ENCODE measurements at regions not wholly inside any gene's neighbourhood (a gene's known extent, or its start where the extent isn't known, plus 50 kb on each side); places are given as distances from the start of the nearest gene placed in this dataset.
"Not testable (repeated sequence)": the region's sequence is repeated elsewhere in the genome, so short reads cannot be mapped to it uniquely, and the experiment has no call there.

DNA sequence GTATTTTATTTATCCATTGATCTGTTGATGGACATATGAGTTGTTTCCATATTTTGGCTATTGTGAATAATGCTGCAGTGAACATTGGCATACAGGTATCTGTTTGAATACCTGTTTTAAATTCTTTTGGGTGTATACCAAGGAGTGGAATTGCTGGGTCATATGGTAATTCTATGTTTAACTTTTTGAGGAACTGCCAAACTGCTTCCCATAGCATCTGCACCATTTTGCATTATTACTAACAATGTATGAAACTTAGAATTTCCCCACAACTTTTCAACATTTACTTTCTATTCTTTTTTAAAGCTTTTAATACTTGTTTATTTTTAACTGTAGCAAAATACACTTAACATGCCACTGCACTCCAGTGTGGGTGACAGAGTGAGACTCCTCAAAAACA lies 57.0 kb upstream of the MSN start:
- DNase-seq = no peak

DNA sequence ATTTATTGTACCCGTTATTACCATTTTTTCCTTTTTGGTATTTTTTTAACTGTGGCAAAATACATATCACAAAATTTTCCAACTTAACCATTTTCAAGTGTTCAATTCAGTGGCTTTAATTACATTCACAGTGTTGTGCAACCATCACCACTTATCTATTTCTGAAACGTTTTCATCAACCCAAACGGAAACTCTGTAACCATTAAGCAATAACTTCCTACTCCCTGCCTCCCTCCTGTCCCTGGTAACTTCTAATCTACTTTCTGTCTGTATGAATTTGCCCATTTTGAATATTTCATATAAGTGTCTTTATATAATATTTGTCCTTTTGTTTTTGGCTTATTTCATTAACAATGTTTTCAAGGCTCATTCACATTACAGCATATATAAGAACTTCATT lies 57.4 kb upstream of the MSN start:
- DNase-seq = no peak

DNA sequence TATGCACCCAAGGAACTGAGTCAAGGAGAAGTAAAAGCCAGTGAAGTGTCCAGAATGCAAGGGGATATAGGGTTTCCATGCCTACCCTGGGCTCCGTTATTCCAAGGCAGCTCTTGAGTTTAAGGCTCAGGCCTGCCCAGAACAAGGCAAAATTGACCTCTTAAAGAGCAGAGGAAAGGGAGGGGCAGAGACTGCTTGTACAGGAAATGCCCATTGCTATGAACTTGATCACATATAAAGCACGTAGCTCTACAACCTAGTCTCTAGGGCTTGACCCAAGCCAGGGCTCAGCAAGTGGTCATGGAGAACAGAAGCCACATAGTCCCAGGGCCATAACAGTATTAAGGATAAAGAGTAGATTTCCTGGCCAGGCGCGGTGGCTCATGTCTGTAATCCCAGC lies 58.2 kb upstream of the MSN start:
- no peak for DNase-seq

DNA sequence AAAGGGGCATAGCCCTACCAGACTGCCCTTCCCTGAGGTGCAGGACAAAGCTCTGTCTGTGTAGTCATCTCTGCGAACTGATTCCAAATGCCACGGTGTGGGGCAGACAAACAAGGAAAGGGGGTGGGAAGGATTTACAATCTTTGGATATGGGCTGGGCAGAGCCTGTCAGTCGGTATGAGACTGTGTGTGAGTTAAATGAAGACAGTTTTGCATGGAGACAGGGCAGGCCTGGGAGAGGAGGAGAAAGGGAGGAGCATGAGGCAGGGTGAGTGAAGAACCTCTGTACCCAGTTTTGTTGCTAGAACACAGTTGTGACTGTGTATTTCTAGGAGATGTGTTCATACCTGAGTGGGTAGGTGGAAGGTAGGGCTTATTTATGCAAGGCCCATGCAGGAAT lies 59.4 kb upstream of the MSN start:
- DNase-seq = no peak

DNA sequence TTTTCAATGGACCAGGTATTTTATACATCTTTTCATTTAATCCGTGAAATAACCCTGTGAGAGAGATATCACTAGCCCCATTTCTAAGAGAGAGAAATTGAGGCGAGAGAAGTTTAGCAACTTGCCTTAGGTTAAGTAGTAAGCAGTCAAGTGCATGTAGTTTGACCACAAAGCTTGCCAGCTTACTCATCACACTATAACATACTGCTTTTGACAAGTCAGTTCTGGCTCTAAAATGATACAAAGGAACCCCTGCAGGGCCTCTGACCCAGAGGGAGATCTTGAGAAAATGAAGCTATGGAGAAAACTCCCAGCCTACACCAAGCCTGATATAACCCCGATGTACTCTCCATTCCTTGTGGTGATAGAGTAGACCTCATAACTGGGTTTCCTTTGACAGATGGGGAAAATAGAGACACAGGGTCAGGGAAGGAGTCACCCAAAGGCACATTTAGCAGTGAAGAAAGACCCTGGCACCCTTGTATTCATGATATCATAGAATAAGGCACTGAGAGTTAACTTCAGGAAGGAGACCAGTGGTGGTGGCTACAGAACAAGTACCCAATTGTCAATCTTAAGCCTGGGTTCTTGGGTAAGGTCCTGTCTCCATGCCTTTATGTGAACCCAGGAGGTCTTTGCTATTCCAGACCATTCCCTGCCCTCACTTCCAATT lies 60.2 kb upstream of the MSN start:
- DNase-seq = no peak

DNA sequence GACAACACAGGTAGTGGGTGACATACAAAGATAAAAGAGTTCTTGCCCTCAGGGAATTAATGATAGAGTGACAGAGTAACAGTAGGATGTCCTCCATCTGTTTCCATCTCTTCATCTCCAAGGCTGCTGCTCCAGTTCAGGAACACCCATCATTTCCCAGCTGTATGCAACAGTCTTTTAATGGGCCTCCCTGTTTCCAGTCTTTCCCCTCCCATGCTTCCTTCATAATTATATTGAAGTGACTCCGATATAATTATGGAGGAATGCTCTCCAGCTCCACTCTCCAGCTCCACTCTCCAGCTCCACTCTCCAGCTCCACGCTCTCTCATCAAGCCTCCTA lies 65.3 kb upstream of the MSN start:
- no peak for DNase-seq

DNA sequence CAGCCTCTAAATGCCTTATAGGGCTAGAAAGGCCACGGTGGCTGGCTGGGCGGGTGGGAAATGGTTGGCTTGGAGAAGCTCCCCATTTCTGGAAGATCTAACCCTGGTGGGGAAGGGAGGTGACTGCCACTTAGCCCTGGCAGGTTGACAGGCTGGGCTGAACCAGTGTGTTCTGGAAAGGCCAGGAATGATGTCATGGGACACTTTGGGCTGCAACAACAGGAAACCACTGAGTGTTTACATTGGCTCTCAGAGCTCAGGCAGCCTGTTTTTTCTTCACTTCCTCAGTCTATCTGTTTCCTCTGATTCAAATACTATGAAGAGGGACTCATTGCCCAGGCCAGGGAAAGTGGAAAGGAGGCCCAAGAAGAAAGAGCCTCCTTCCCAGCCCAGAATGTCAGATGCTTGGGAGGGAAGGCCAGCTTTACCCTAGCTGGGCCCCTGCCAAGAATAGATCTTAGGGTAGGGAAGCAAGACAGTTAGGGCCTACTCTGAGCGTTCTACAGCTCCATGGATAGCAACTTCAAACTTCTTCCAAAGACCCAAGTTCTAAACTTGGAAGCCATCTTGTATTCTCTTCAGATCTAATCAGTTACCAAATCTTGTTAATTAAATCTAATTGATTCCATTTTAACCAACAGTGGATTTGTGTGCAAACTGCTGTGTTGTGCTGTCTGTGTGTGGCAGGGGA lies 65.8 kb upstream of the MSN start:
- DNase-seq = peak; percentile 68 to 69

DNA sequence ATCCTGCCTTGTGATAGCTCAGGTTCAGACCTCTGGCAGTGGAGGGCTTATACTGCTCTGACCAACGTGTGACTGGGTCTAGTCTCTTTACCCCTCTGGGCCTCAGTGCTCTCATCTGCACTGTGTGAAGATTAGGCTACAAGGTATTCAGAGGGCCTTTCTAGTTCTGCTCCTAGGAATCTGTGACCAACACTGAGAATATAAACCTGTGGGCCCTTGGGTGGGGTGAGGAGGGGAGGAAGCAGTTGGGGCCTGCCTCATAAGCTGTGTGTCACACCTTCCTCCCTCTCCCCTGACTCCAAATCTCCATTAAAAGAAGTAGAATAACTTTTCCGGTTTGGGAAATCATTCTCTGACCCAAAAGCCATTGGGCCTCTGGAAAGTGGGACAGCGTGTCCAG lies 66.3 kb upstream of the MSN start:
- no peak for DNase-seq

DNA sequence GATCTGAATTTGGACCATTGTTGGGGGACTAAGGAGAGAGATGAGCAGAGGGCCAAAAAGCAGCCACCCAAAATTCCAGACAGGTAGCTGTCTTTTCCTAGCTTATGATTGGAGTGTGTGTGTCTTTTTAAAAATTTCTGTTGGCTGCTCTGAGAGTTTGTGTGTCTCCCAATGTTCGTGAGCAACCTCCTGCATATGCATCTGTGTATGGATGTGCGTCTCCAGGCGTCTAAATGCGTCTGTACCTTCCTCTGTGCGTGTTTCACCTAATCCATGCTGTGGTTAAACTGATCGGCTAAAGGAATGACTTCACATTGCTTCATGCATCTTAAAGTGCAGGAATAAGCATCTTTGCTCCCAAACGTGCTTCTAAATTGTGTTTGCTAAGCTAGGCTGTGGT lies 65.5 kb upstream of the LAS1L start:
- DNase-seq = no peak

DNA sequence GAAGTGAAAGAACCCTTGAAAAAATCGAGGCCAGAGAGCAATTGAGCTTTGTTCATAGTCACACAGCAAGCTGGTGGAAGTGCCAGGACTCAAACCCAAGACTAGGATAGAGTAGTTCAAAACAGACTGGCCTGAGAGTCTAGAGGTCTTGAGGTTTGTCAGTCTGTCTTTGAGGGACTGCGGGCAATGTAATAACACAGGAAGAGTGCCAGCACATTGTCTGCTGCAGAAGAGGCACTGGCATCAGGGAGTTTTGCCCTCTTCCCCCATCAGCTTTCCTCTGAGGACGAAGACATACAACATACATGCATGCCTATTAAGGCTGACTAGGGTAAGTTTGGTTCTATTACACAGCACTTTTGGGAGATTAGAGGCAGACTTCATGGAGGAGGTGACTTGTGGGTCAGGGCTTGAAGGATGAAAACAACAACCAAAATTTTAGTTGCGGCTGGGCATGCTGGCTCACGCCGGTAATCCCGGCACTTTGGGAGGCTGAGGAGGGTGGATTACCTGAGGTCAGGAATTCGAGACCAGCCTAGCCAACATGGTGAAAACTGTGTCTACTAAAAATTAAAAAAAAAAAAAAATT lies 64.1 kb upstream of the LAS1L start:
- peak in 1 of 2 donors; percentile 33 for DNase-seq

DNA sequence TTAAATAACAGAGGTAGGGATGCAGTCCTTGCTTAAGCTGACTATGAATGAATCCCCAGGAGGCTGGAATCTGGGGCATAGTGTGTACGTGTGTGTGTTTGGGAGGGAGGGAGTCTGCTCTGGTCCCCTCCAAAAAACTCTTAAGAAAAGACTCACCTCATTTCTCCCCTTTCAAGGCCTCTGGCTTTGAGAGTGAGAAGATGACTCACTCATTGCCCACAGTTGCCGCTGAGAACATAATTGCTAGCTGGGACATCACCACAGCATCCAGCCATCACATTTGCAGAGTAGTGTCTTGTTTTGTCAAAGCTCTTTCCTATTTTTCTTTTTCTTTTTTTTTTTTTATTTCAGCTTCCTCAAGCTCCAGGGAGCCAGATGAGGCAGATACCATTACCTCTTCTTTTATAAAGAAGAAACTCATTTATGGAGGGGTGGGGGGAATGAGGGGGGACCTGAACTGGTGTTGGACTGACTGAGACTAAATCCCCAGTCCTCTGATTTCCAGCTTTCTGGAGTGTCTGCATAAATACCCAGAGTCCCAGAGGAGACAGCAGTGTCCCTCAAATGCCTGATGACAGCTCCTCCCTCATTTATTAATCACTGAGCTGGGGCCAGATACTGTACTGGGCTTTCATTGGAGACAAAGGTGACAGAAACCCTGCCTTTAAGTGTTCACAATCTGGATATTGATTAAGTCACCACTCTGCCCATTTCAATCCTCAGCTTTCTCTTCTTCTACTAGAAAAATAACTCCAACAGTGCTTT lies 61.9 kb upstream of the LAS1L start:
- DNase-seq = peak; percentile 70 to 72

DNA sequence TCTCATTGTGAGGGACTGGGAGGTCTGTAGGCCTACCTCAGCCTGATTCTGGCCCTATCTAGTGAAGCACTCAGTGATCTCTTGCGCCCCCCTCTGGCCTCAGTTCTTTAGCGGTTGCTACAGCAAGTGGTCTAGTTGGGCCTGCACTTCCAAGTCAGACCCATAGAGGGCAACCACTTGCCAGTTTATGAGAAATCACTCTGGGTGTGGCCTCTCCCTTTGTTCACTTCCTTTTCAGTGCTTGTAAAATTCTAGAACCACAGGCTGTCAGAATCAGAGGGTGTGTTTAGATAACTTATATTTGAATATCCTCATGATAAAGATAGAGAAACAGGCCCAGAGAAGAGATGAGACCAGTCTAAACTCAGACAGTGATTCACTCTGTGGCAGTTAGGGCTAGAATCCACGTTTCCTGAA lies 60.9 kb upstream of the LAS1L start:
- peak; percentile 93 to 95 for DNase-seq

DNA sequence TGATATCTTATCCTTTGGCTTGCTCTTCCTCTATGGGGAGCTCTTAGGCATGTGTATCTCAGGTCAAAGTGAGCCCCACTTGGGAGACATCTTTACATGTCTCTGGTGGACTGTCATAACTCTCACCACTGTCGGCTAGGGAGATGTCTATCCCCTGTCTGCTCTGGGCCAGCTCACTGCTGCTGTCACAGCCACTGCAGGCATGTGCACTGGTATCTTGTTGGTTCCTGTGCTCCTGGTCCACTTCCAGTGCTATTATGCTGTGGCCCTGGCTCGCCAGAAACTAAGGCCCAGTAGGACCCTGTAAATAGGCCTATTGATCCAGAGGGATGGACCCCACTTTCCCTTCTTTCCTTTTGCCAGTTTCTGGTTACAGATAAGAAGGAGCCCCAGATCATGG lies 56.6 kb upstream of the LAS1L start:
- DNase-seq = no peak

DNA sequence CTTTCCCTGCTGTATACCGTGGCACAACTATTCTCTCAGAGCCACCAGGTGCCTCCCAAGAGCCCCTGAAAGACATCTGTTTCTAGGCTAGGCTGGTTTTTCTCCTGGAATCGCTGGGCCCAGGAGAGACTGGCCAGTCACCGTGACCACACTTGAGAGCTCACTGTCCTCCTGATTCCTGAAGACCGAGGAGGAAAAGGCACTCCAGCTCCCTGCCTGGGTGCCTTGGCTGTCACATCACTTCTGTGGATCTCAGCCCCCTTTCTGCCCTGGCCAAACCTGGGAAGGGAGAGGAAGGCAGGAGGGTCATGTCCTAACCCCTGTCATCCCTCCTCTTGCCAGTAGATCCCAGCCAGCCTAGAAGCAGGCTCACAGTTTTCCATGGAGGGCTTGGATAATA lies 54.7 kb upstream of the LAS1L start:
- no peak for DNase-seq

DNA sequence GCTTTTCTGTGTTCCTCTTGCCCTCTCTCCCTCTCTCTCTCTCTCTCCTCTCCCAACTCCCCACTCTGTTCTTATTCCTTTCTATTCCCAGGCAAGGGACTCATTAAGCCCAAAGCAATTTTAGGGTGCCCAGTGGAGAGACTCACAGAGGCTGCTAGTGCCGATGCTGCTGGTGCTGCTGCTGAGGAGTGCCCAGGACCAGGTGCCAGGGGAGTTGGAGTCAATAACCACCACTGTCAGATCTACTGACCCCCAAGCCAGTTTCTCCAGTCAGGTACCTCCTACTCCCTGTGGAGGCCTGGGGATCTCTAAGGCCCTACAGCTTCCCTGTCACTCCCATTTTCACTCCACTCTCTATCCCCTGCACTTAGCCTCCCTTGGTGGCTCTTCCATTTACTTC lies 54.2 kb upstream of the LAS1L start:
- no peak for DNase-seq

DNA sequence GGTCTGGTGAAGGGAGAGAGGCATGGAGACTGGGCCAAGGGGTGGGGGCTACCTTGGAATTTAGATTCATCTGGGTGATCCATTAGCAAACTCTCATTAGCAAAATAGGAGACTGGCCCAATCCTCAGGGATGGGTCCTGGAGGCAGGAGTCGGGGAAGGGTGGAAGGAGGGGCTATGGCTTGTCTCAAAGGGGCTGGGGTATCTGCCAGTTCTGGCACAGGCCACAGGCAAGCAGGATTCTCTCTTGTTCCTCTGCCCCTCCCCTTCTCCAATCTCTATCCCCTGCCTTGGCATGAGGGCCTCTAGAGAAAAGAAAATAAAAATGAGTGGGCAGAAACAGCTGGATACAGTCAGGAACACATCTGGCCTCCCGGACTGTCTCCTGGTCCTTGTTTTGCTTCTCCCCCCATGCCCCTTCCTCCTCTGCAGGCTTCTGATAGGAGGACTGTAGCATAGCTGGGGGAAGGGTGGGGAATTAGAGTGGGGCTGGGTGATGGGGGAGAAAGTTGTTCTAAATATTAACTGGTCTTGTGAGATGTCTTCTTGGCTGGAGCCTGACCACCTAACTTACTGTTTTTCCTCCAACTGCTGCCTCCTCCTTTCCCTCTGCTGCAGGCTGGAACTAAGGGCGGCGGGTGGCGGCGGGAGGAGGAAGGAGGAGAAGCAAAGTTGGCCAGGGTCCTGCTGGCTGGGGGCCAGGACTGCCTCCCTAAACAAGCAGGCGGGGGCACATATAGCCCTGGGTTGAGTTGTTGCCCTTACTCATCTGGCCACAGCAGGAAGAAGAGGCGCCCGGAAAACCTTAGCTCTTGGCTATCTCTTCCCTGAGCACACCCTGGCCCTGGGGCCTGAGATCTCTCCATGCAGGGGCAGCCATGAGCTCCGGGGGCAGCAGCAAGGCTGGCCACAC lies 53.3 kb upstream of the LAS1L start:
- no peak for DNase-seq

DNA sequence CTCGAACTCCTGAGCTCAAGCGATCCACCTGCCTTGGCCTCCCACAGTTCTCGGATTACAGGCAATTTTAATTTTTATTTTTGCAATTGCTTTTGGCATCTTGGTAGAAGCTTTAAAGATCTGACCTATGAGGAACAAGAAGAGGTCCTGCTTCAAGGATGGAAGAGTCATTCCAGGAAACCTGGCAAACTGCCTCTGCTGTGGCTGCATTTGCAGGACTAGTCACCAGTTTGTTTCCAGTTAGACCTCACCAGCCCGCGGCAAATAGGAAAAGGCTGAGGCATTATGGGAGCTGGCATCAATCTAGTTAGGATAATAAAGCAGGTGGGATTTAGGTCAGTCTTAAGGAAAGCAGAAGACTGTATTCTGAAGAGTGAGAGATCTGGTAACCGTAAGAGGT lies 51.9 kb upstream of the LAS1L start:
- no peak for DNase-seq

DNA sequence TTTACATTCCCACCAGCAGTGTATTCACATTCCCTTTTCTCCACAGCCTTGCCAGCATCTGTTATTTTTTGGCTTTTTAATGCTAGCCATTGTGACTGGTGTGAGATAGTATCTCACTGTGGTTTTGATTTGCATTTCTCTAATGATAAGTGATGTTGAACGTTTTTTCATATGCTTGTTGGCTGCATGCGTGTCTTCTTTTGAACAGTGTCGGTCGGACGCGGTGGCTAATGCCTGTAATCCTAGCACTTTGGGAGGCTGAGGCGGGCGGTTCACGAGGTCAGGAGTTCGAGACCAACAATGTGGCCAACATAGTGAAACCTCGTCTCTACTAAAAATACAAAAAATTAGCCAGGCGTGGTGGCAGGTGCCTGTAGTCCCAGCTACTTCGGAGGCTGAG lies 50.6 kb upstream of the LAS1L start:
- not testable (repeated sequence) for DNase-seq

All from CD4-positive, alpha-beta T cell treated with Interleukin-4 for 1 hour (primary cell).